Coronary artery (tissue), 2 donors: ENCODE measurements at regions not wholly inside any gene's neighbourhood (a gene's known extent, or its start where the extent isn't known, plus 50 kb on each side); places are given as distances from the start of the nearest gene placed in this dataset.

Experiments used
- DNase-seq: peaks from one replicate; pipeline ENCODE4 v3.0.0-alpha.2; 2017; ENCODE audit warnings: low spot score
- H3K27ac ChIP-seq, 2 donors: fragments of 200-600 bp; sonication (generic); one replicate each; pipeline ENCODE4 v1.5.1; 2016 to 2019
- H3K4me3 ChIP-seq: fragments of 200-600 bp; sonication (generic); 2 replicates; pipeline ENCODE4 v1.5.1; 2016; ENCODE audit warnings: mild to moderate bottlenecking, moderate library complexity
- TF ChIP-seq, protein P1 (sequence below): fragments of 200-600 bp; sonication (generic); IDR thresholded peaks from one replicate; pipeline ENCODE4 v1.5.1; 2019; ENCODE audit warnings: antibody characterized with exemption

DNA sequence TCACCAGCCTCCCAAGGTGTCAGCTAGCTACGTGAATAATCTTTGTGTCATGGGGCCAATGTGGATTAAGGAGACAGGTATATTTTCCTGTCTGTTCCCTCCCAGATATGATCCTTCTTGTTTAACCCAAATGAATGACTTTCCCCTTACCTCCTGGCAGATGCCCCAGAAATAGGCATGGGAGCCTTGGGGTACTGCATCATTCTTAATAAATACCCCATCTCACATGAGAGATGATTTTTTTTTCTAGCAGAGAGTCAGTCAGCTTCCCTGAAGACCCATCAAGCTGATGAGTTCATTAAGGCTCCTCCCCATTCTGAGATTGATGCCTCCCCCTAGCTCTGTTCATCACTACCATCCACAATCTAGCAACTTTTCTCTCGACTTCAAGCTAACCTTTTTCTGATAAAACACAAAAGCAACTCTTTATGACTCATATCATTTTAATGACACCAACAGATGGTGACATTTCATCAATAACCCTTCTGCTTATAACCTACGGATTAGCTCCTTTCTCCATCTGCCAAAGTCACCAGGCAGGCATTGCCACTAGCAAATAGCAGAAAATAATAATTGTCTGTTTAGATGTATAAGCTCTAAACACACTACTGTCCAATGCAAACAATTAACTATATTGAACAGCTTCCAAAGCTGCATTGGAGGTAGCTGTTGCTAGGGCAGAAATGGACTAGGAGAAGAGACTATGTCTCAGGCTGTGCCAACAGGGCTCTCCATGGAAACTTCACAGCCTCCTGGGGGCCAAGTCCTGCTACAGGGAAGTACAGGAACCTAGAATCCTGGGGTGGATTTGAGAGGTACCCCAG lies 143.7 kb downstream of the ACER2 start:
- TF ChIP-seq, protein P1, sequence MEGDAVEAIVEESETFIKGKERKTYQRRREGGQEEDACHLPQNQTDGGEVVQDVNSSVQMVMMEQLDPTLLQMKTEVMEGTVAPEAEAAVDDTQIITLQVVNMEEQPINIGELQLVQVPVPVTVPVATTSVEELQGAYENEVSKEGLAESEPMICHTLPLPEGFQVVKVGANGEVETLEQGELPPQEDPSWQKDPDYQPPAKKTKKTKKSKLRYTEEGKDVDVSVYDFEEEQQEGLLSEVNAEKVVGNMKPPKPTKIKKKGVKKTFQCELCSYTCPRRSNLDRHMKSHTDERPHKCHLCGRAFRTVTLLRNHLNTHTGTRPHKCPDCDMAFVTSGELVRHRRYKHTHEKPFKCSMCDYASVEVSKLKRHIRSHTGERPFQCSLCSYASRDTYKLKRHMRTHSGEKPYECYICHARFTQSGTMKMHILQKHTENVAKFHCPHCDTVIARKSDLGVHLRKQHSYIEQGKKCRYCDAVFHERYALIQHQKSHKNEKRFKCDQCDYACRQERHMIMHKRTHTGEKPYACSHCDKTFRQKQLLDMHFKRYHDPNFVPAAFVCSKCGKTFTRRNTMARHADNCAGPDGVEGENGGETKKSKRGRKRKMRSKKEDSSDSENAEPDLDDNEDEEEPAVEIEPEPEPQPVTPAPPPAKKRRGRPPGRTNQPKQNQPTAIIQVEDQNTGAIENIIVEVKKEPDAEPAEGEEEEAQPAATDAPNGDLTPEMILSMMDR, result no peak
- no peak overlapping the region for H3K4me3 ChIP-seq
- H3K27ac ChIP-seq, result no peak overlapping the region
- no peak for DNase-seq

DNA sequence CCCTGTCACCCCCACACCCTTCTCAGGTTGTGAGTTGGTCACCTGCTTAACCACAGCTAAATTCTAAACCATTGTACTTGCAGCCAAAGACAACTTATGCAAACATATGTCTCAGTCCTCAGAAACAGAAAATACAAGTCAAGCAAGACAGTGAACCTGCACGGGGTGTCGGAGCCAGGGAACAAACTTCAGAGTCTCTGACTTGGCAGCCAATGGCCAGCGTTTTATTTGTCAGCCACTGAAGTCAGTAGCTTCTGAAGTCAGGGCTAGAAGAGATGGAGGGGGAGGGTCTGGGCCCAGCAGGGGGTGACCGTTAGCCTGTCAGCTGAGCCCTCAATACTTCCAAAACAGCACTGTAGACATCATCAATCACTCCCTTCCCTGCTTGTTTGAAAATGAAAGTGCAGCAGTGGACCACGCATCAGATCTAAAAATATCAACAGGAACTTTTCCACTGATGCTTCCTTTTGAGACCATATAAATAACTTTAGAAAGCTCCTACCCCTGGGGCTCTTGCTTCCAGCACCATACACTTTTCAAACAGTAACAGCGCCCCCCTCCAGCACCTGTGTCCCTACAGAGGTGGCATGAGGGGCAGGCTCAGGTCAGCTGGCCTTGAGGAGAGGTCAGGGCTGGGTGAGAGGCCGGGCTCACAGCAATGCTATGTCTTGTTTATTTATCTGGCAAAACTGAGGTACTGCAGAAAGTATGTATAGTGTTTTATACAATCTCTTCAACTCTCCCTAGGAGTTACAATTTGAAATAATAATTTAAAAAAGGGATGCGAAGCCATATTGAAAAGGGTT lies 142.5 kb downstream of the ACER2 start:
- no peak overlapping the region for H3K27ac ChIP-seq
- DNase-seq, result no peak
- TF ChIP-seq, protein P1, result no peak
- peak overlapping the region; percentile 54 for H3K4me3 ChIP-seq

DNA sequence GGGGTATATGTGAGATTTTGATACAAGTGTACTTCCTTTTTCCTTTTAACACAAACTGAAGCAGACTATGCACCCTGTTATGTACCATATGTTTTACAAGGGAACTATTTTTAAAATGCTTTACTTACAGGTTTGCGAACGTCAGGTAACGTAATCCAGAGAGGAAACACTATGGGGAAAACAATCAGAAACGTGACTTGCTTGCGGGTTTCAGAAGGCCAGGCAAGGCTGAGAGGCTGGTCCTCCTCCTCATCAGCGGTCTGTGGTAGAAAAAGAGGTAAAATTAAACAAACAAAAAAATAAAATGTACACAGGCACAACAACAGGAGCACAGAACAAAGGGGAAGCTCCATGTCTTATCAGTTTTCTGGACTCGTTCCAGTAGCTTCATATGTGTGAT lies 141.2 kb downstream of the ACER2 start:
- no peak for DNase-seq
- Histone ChIP-seq H3K4me3 (no peak overlapping the region), H3K27ac (no peak overlapping the region)
- TF ChIP-seq, protein P1, result no peak

DNA sequence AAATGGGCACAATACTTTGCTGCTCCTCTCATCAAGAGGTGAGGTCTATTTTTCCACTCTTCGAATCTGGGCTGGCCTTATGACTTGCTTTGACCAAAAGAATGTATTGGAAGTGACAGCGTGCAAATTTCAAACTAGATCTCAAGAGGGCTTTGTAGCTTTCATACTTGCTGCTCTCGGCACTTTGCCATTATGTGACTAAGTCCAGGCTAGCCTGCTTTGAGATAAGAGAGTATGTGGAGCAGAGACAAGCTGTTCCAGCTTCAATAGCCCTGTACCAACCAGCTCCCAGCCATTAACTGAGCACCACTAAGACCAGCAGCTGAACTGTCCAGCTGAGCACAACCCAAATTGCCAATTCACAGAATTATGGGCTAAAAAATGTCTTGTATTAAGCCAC lies 124.6 kb downstream of the ACER2 start:
- no peak for DNase-seq
- H3K27ac ChIP-seq, result no peak overlapping the region
- TF ChIP-seq, protein P1, result no peak

DNA sequence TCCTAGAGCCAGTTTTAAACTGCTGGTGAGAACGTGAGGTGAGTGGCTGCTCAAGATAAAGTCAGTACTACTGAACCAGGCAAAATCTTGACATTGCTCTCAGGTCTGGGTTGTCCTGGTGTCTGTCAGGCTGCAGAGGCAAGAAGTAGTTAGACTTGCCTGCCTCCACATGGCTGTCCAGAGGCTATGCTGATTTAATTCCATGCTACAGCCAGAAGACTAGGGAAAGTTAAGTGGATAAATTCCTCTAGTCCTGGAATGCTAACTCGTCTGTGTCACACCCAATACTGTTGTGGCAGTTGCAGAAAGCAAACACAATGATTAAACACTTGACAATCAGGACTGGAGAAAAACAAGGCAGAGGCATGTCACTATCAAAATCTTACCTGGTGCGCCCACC lies 118.9 kb downstream of the ACER2 start:
- Histone ChIP-seq H3K27ac (no peak overlapping the region), H3K4me3 (no peak overlapping the region)
- TF ChIP-seq, protein P1, result no peak
- no peak for DNase-seq

More for the DNA sequence above, 124.6 kb downstream of the ACER2 start:
- H3K4me3 ChIP-seq, result no peak overlapping the region

DNA sequence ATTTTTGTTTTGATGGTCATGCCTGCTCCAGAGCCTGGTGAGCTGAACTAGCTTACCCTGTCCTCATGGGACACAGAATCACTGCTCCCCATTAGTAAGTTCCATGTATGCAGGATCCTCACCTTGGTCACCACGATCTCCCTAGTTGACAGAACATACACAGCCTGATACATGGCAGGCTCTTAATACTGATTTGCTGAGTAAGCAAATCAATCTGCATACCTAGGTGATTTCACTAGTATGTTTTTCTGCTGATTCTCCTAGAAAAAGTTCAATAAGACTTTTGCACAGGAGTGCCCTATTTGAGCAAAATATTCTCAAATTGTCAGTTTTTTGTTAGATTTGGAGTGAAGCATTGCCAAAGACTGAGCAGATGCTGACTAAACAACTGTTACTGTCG lies 113.7 kb downstream of the ACER2 start:
- no peak overlapping the region for H3K27ac ChIP-seq
- H3K4me3 ChIP-seq, result no peak overlapping the region
- TF ChIP-seq, protein P1, result no peak
- DNase-seq, result no peak
